SK-N-SH (cell line): ENCODE measurements at regions not wholly inside any gene's neighbourhood (a gene's known extent, or its start where the extent isn't known, plus 50 kb on each side); places are given as distances from the start of the nearest gene placed in this dataset.

Experiments used
- CTCF ChIA-PET: fragments of 300-600, 350-600 bp; formaldehyde crosslinking; extraction: SDS; loops from one replicate; lab custom pipeline; 2021; lab: Yijun Ruan, JAX
- POLR2A ChIA-PET: fragments of 350-600 bp; sonication (Branson Sonifier 250); formaldehyde crosslinking; extraction: SDS; loops from one replicate; lab custom pipeline; 2020; ENCODE audit warnings: antibody characterized with exemption, inconsistent platforms; lab: Yijun Ruan, JAX
- DNase-seq: peaks from one replicate; pipeline ENCODE4 v3.0.0; 2012
- H2AFZ ChIP-seq: fragments of 200-600 bp; sonication (generic); 2 replicates; pipeline ENCODE4 v1.8.1; 2016; ENCODE audit warnings: antibody characterized with exemption, mild to moderate bottlenecking, low read depth
- H3F3A ChIP-seq: fragments of 200-600 bp; sonication (generic); replicated peaks from 2 replicates; pipeline ENCODE3; 2016; ENCODE audit warnings: antibody characterized with exemption, mild to moderate bottlenecking; ENCODE audit not compliant: insufficient read depth
- H3K27ac ChIP-seq, 2 experiments: fragments of 200-500 bp in 1 of 2; fragments of 200-600 bp in 1 of 2; sonication (Bioruptor generic) in 1 of 2; sonication (generic), shearing (Covaris generic) in 1 of 2; 2 replicates each; pipeline versions ENCODE4 v1.5.1 to v1.6.1; 2014 to 2016; ENCODE audit warnings: low read depth in 2 of 2, inconsistent platforms in 1 of 2, low read length in 1 of 2, mild to moderate bottlenecking in 1 of 2, mixed read lengths in 1 of 2
- H3K27me3 ChIP-seq: fragments of 200-600 bp; sonication (generic), shearing (Covaris generic); 2 replicates; pipeline ENCODE4 v1.6.1; 2016; ENCODE audit warnings: mixed run types; ENCODE audit not compliant: insufficient read depth
- H3K36me3 ChIP-seq, 2 experiments: fragments of 200-500 bp in 1 of 2; fragments of 200-600 bp in 1 of 2; sonication (Bioruptor generic) in 1 of 2; sonication (generic) in 1 of 2; replicated peaks in 1 of 2; 2 replicates each; pipeline versions ENCODE3 to v1.5.1; 2014 to 2016; ENCODE audit warnings: low read length in 1 of 2, mild to moderate bottlenecking in 1 of 2; ENCODE audit not compliant: insufficient read depth in 2 of 2, control insufficient read depth in 1 of 2
- H3K4me1 ChIP-seq, 2 experiments: fragments of 200-500 bp in 1 of 2; fragments of 200-600 bp in 1 of 2; sonication (Bioruptor generic) in 1 of 2; sonication (generic), shearing (Covaris generic) in 1 of 2; 2 replicates each; pipeline versions ENCODE4 v1.5.1 to v1.6.1; 2014 to 2016; ENCODE audit warnings: low read depth in 1 of 2, low read length in 1 of 2, mixed run types in 1 of 2; ENCODE audit not compliant: insufficient read depth in 2 of 2, control insufficient read depth in 1 of 2
- H3K4me2 ChIP-seq: fragments of 200-600 bp; sonication (generic), shearing (Covaris generic); 2 replicates; pipeline ENCODE4 v1.6.1; 2017; ENCODE audit warnings: mixed run types
- H3K4me3 ChIP-seq, 2 experiments: fragments of 200-500 bp in 1 of 2; fragments of 200-600 bp in 1 of 2; sonication (Bioruptor generic) in 1 of 2; sonication (generic), shearing (Covaris generic) in 1 of 2; 2 replicates each; pipeline versions ENCODE4 v1.5.1 to v1.8.1; 2014 to 2016; ENCODE audit warnings: low read depth in 2 of 2, inconsistent platforms in 1 of 2, low read length in 1 of 2, mild to moderate bottlenecking in 1 of 2, mixed read lengths in 1 of 2, moderate library complexity in 1 of 2
- H3K79me2 ChIP-seq: fragments of 200-600 bp; sonication (generic); 2 replicates; pipeline ENCODE4 v1.8.1; 2017; ENCODE audit warnings: mild to moderate bottlenecking; ENCODE audit not compliant: insufficient read depth
- H3K9ac ChIP-seq: fragments of 200-600 bp; sonication (generic); 2 replicates; pipeline ENCODE4 v1.6.1; 2017; ENCODE audit warnings: mixed run types
- H3K9me2 ChIP-seq: fragments of 200-600 bp; sonication (generic); 2 replicates; pipeline ENCODE4 v1.6.1; 2017; ENCODE audit warnings: mixed run types
- H3K9me3 ChIP-seq: fragments of 200-600 bp; sonication (generic); 2 replicates; pipeline ENCODE4 v1.6.1; 2017; ENCODE audit warnings: mixed run types, mild to moderate bottlenecking, moderate library complexity
- H4K20me1 ChIP-seq: fragments of 200-600 bp; sonication (generic); 2 replicates; pipeline ENCODE4 v1.6.1; 2017; ENCODE audit warnings: mild to moderate bottlenecking, mixed run types; ENCODE audit not compliant: insufficient read depth
- CHD2 ChIP-seq: fragments of 150-350 bp; IDR thresholded peaks from 2 replicates; pipeline ENCODE4 v1.6.1; 2018; ENCODE audit warnings: low read length; ENCODE audit not compliant: partially characterized antibody
- ELF1 ChIP-seq: IDR thresholded peaks from 2 replicates; pipeline ENCODE4 v1.4.0; 2012
- EZH2phosphoT487 ChIP-seq: fragments of 200-600 bp; sonication (generic); IDR thresholded peaks from 2 replicates; pipeline ENCODE4 v1.6.1; 2017; ENCODE audit warnings: low read depth, mixed run types, mild to moderate bottlenecking, antibody characterized with exemption, moderate library complexity, borderline replicate concordance
- GABPA ChIP-seq: IDR thresholded peaks from 2 replicates; pipeline ENCODE4 v1.4.0; 2012; ENCODE audit warnings: low read depth, mild to moderate bottlenecking
- IRF3 ChIP-seq: fragments of 150-350 bp; IDR thresholded peaks from 2 replicates; pipeline ENCODE4 v1.6.1; 2016; ENCODE audit warnings: mild to moderate bottlenecking, low read depth, low read length
- NRF1 ChIP-seq: IDR thresholded peaks from 2 replicates; pipeline ENCODE4 v1.6.1; 2012; ENCODE audit warnings: low read depth, mild to moderate bottlenecking, low read length
- POLR2AphosphoS5 ChIP-seq: IDR thresholded peaks from 2 replicates; pipeline ENCODE4 v1.6.1; 2012; ENCODE audit warnings: low read depth, low read length
- RAD21 ChIP-seq: IDR thresholded peaks from 2 replicates; pipeline ENCODE4 v1.6.1; 2012; ENCODE audit warnings: mild to moderate bottlenecking, low read length
- RFX5 ChIP-seq: IDR thresholded peaks from 2 replicates; pipeline ENCODE4 v1.6.1; 2012; ENCODE audit warnings: mild to moderate bottlenecking, improper control_type of control experiment, low read length
- RXRA ChIP-seq: IDR thresholded peaks from 2 replicates; pipeline ENCODE4 v1.4.0; 2012; ENCODE audit warnings: low read depth, mild to moderate bottlenecking, borderline replicate concordance
- SIN3A ChIP-seq: IDR thresholded peaks from 2 replicates; pipeline ENCODE4 v1.6.1; 2012; ENCODE audit warnings: low read depth, mild to moderate bottlenecking, low read length, moderate library complexity, borderline replicate concordance
- YY1 ChIP-seq: IDR thresholded peaks from 2 replicates; pipeline ENCODE4 v1.4.0; 2012; ENCODE audit warnings: low read depth, mild to moderate bottlenecking
- WGBS: methylation state at CpG from one replicate; pipeline ENCODE4 v1.1.6; 2017; ENCODE audit warnings: low lambda C conversion rate; 5-methylcytosine and 5-hydroxymethylcytosine counted together
- TF ChIP-seq, protein P1 (sequence below): fragments of 200-600 bp; sonication (generic); IDR thresholded peaks from 2 replicates; pipeline ENCODE4 v1.6.1; 2017; ENCODE audit warnings: antibody characterized with exemption, mild to moderate bottlenecking, moderate library complexity
- TF ChIP-seq, protein P2 (sequence below): IDR thresholded peaks from 2 replicates; pipeline ENCODE4; 2012
- TF ChIP-seq, protein P3 (sequence below): fragments of 150-350 bp; IDR thresholded peaks from 2 replicates; pipeline ENCODE4 v1.6.1; 2017; ENCODE audit warnings: antibody characterized with exemption, low read length, low read depth, borderline replicate concordance
- TF ChIP-seq, protein P4 (sequence below): IDR thresholded peaks from 2 replicates; pipeline ENCODE4 v1.4.0; 2012; ENCODE audit warnings: low read depth
- TF ChIP-seq, protein P5 (sequence below): IDR thresholded peaks from 2 replicates; pipeline ENCODE4 v1.4.0; 2012; ENCODE audit warnings: low read depth, borderline replicate concordance

GRCh38 chr2:41379496-41380221 is 668.2 kb upstream of the PKDCC start:
- Histone ChIP-seq H3K27me3 (no peaks in the 10 kb centered on the region), H3K27ac (no peak overlapping the region), H3K79me2 (no peaks in the 10 kb centered on the region), H3K9me3 (no peaks in the 10 kb centered on the region), H3F3A (no peaks in the 10 kb centered on the region), H3K4me2 (no peak overlapping the region), H2AFZ (no peak overlapping the region), H3K9ac (no peak overlapping the region), H3K4me1 (peaks cover 0 to 5% of the 10 kb centered on the region in 2 experiments; a peak in 1 of 4 replicates), H3K9me2 (no peaks in the 10 kb centered on the region), H3K4me3 (no peak overlapping the region), H4K20me1 (no peaks in the 10 kb centered on the region), H3K36me3 (no peaks in the 10 kb centered on the region)
- 34% methylated on average over 13 of the region's 13 CpGs for WGBS
- no peak for DNase-seq
- ChIA-PET POLR2A (no interaction called here), CTCF (no interaction called here)
- TF ChIP-seq GABPA (no peak), RAD21 (no peak)

- CTCF ChIA-PET = no interaction called here
- WGBS = 20% methylated on average over 3 of the region's 3 CpGs
- no peak overlapping the region for H3K4me3 ChIP-seq
These were observed 666.1 kb upstream of the PKDCC start for GRCh38 chr2:41381701-41382100.

More at GRCh38 chr2:41381701-41382100, 666.1 kb upstream of the PKDCC start:
- peaks cover 0 to 5% of the 10 kb centered on the region in 2 experiments; a peak in 1 of 4 replicates for H3K4me1 ChIP-seq
- no peak overlapping the region for H3K4me2 ChIP-seq
- H3K9ac ChIP-seq = no peak overlapping the region
- POLR2A ChIA-PET = interaction anchor here (0.6 kb wide), 1 partner anchor 398 kb away, joined by 3 read pairs; no protein-coding TSS in a partner anchor
- H3K9me3 ChIP-seq = no peaks in the 10 kb centered on the region
- H3K36me3 ChIP-seq = no peaks in the 10 kb centered on the region
- DNase-seq = no peak
- no peaks in the 10 kb centered on the region for H3K9me2 ChIP-seq
- no peaks in the 10 kb centered on the region for H4K20me1 ChIP-seq
- H2AFZ ChIP-seq = no peak overlapping the region
- H3K27me3 ChIP-seq = no peaks in the 10 kb centered on the region
- H3K27ac ChIP-seq = no peak overlapping the region
- no peaks in the 10 kb centered on the region for H3F3A ChIP-seq
- no peaks in the 10 kb centered on the region for H3K79me2 ChIP-seq
- TF ChIP-seq RXRA (no peak), SIN3A (no peak), EZH2phosphoT487 (no peak), ELF1 (no peak), POLR2AphosphoS5 (no peak), RFX5 (no peak), YY1 (no peak), IRF3 (no peak), NRF1 (no peak), GABPA (no peak), CHD2 (no peak)
- TF ChIP-seq, protein P1, sequence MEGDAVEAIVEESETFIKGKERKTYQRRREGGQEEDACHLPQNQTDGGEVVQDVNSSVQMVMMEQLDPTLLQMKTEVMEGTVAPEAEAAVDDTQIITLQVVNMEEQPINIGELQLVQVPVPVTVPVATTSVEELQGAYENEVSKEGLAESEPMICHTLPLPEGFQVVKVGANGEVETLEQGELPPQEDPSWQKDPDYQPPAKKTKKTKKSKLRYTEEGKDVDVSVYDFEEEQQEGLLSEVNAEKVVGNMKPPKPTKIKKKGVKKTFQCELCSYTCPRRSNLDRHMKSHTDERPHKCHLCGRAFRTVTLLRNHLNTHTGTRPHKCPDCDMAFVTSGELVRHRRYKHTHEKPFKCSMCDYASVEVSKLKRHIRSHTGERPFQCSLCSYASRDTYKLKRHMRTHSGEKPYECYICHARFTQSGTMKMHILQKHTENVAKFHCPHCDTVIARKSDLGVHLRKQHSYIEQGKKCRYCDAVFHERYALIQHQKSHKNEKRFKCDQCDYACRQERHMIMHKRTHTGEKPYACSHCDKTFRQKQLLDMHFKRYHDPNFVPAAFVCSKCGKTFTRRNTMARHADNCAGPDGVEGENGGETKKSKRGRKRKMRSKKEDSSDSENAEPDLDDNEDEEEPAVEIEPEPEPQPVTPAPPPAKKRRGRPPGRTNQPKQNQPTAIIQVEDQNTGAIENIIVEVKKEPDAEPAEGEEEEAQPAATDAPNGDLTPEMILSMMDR = no peak
- TF ChIP-seq, protein P2, sequence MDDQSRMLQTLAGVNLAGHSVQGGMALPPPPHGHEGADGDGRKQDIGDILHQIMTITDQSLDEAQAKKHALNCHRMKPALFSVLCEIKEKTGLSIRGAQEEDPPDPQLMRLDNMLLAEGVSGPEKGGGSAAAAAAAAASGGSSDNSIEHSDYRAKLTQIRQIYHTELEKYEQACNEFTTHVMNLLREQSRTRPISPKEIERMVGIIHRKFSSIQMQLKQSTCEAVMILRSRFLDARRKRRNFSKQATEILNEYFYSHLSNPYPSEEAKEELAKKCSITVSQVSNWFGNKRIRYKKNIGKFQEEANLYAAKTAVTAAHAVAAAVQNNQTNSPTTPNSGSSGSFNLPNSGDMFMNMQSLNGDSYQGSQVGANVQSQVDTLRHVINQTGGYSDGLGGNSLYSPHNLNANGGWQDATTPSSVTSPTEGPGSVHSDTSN = no peak
- TF ChIP-seq, protein P3, sequence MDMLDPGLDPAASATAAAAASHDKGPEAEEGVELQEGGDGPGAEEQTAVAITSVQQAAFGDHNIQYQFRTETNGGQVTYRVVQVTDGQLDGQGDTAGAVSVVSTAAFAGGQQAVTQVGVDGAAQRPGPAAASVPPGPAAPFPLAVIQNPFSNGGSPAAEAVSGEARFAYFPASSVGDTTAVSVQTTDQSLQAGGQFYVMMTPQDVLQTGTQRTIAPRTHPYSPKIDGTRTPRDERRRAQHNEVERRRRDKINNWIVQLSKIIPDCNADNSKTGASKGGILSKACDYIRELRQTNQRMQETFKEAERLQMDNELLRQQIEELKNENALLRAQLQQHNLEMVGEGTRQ = no peak
- TF ChIP-seq, protein P4, sequence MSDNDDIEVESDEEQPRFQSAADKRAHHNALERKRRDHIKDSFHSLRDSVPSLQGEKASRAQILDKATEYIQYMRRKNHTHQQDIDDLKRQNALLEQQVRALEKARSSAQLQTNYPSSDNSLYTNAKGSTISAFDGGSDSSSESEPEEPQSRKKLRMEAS = no peak
- TF ChIP-seq, protein P5, sequence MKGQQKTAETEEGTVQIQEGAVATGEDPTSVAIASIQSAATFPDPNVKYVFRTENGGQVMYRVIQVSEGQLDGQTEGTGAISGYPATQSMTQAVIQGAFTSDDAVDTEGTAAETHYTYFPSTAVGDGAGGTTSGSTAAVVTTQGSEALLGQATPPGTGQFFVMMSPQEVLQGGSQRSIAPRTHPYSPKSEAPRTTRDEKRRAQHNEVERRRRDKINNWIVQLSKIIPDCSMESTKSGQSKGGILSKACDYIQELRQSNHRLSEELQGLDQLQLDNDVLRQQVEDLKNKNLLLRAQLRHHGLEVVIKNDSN = no peak
